OCI-LY7 (cell line): ENCODE measurements at regions not wholly inside any gene's neighbourhood (a gene's known extent, or its start where the extent isn't known, plus 50 kb on each side); places are given as distances from the start of the nearest gene placed in this dataset.

ENCODE experiments used
- BruUV-seq: library from RNA; stranded (reverse); fragments of 400-500 nt; replicated peaks from 2 replicates; lab custom pipeline; 2021; lab: Mats Ljungman, UMichigan
- CTCF ChIA-PET: fragments of 300-600 bp; sonication (Branson Sonifier 250); formaldehyde crosslinking; loops from one replicate; lab custom pipeline; 2022; ENCODE audit warnings: antibody characterized with exemption; ENCODE audit not compliant: unreplicated experiment; lab: Charles Lee
- POLR2A ChIA-PET: fragments of 300-600 bp; sonication (Branson Sonifier 250); formaldehyde crosslinking; loops from one replicate; lab custom pipeline; 2022; ENCODE audit warnings: antibody characterized with exemption; lab: Charles Lee
- DNase-seq: peaks from one replicate; pipeline ENCODE4 v3.0.0-alpha.2; 2015; ENCODE audit warnings: low spot score
- H2AFZ ChIP-seq: fragments of 200-600 bp; sonication (generic), shearing (Covaris generic); 2 replicates; pipeline ENCODE4 v1.6.1; 2014; ENCODE audit warnings: mild to moderate bottlenecking, antibody characterized with exemption, low read length, moderate library complexity
- H3K27ac ChIP-seq: fragments of 200-600 bp; sonication (generic); 2 replicates; pipeline ENCODE4 v1.5.1; 2014; ENCODE audit warnings: mixed run types, low read depth, mild to moderate bottlenecking, moderate library complexity, low read length, inconsistent platforms; ENCODE audit not compliant: poor library complexity, severe bottlenecking
- H3K36me3 ChIP-seq: fragments of 200-600 bp; sonication (generic); 2 replicates; pipeline ENCODE4 v1.6.1; 2014; ENCODE audit warnings: mild to moderate bottlenecking, antibody characterized with exemption, low read length, moderate library complexity, mixed read lengths; ENCODE audit not compliant: insufficient read depth
- H3K4me1 ChIP-seq: fragments of 200-600 bp; sonication (generic); 2 replicates; pipeline ENCODE4 v1.5.1; 2014; ENCODE audit warnings: mild to moderate bottlenecking, low read length; ENCODE audit not compliant: insufficient read depth, poor library complexity, severe bottlenecking
- H3K4me2 ChIP-seq: fragments of 200-600 bp; sonication (generic); 2 replicates; pipeline ENCODE4 v1.6.1; 2014; ENCODE audit warnings: mild to moderate bottlenecking, low read length
- H3K4me3 ChIP-seq: fragments of 200-600 bp; sonication (generic); 2 replicates; pipeline ENCODE4 v1.5.1; 2014; ENCODE audit warnings: mild to moderate bottlenecking, low read depth, low read length; ENCODE audit not compliant: poor library complexity, severe bottlenecking
- H3K79me2 ChIP-seq: fragments of 200-600 bp; sonication (generic); 2 replicates; pipeline ENCODE4 v1.6.1; 2016; ENCODE audit warnings: low read depth, mild to moderate bottlenecking, low read length, moderate library complexity, mixed read lengths; ENCODE audit not compliant: insufficient read depth
- H3K9me2 ChIP-seq: fragments of 200-600 bp; sonication (generic); 2 replicates; pipeline ENCODE4 v1.6.1; 2016; ENCODE audit warnings: mild to moderate bottlenecking, low read length, mixed read lengths; ENCODE audit not compliant: insufficient read depth
- H3K9me3 ChIP-seq: fragments of 200-600 bp; sonication (generic); 2 replicates; pipeline ENCODE4 v1.6.1; 2014; ENCODE audit warnings: mild to moderate bottlenecking, mixed run types, low read length, mixed read lengths
- H4K20me1 ChIP-seq: fragments of 200-600 bp; sonication (generic); 2 replicates; pipeline ENCODE4 v1.6.1; 2014; ENCODE audit warnings: mild to moderate bottlenecking, antibody characterized with exemption, low read length, moderate library complexity, mixed read lengths; ENCODE audit not compliant: insufficient read depth
- CTCF ChIP-seq: fragments of 200-600 bp; sonication (generic); conservative IDR thresholded peaks from 2 replicates; pipeline ENCODE4 v1.5.1; 2014; ENCODE audit warnings: mild to moderate bottlenecking, antibody characterized with exemption, low read length, moderate library complexity, mixed read lengths
- EZH2phosphoT487 ChIP-seq: fragments of 200-600 bp; sonication (generic); IDR thresholded peaks from 2 replicates; pipeline ENCODE4 v1.6.1; 2018; ENCODE audit warnings: low read depth, borderline replicate concordance, mild to moderate bottlenecking, mixed run types, antibody characterized with exemption, low read length, moderate library complexity, mixed read lengths
- intact Hi-C: fragments of 100-400 bp; cut with micrococcal nuclease; formaldehyde crosslinking; loops from one replicate; pipeline ENCODE4 v1.10.0; 2022; ENCODE audit not compliant: unreplicated experiment

GRCh38 chr6:68044264-68044663, 590.8 kb upstream of the ADGRB3 start:
- Histone ChIP-seq H3K4me2 (no peak overlapping the region), H3K4me1 (no peaks in the 10 kb centered on the region), H2AFZ (no peak overlapping the region), H3K79me2 (no peaks in the 10 kb centered on the region), H4K20me1 (no peaks in the 10 kb centered on the region), H3K36me3 (no peaks in the 10 kb centered on the region), H3K9me2 (no peaks in the 10 kb centered on the region), H3K27ac (no peak overlapping the region), H3K4me3 (no peak overlapping the region), H3K9me3 (no peaks in the 10 kb centered on the region)
- TF ChIP-seq EZH2phosphoT487 (no peak), CTCF (no peak)
- intact Hi-C loops: no loop called here
- CTCF ChIA-PET: no interaction called here
- no TSS peak for BruUV-seq
- POLR2A ChIA-PET: no interaction called here
- no peak for DNase-seq

GRCh38 chr6:68043122-68043398, 592.0 kb upstream of the ADGRB3 start:
- Histone ChIP-seq H3K4me2 (no peak overlapping the region), H3K27ac (no peak overlapping the region), H3K79me2 (no peaks in the 10 kb centered on the region), H2AFZ (no peak overlapping the region), H4K20me1 (no peaks in the 10 kb centered on the region), H3K9me2 (no peaks in the 10 kb centered on the region), H3K36me3 (no peaks in the 10 kb centered on the region), H3K9me3 (no peaks in the 10 kb centered on the region), H3K4me1 (no peaks in the 10 kb centered on the region), H3K4me3 (no peak overlapping the region)
- POLR2A ChIA-PET: no interaction called here
- intact Hi-C loops: no loop called here
- BruUV-seq: no TSS peak
- DNase-seq: no peak
- TF ChIP-seq EZH2phosphoT487: no peak
- TF ChIP-seq CTCF: no peak
- CTCF ChIA-PET: no interaction called here

- H3K27ac ChIP-seq: no peak overlapping the region
- CTCF ChIA-PET: no interaction called here
- no peak overlapping the region for H2AFZ ChIP-seq
- no peaks in the 10 kb centered on the region for H3K9me2 ChIP-seq
- intact Hi-C loops: no loop called here
- H3K4me3 ChIP-seq: no peak overlapping the region
- DNase-seq: no peak
- no peaks in the 10 kb centered on the region for H3K36me3 ChIP-seq
- POLR2A ChIA-PET: no interaction called here
- no peak overlapping the region for H3K4me2 ChIP-seq
- no peak for TF ChIP-seq EZH2phosphoT487
- H3K4me1 ChIP-seq: no peaks in the 10 kb centered on the region
- no peaks in the 10 kb centered on the region for H4K20me1 ChIP-seq
- no TSS peak for BruUV-seq
- no peaks in the 10 kb centered on the region for H3K79me2 ChIP-seq
- no peaks in the 10 kb centered on the region for H3K9me3 ChIP-seq
These were observed 592.6 kb upstream of the ADGRB3 start for GRCh38 chr6:68042339-68043121.
